Stimulated activated CD8-positive, alpha-beta memory T cell treated with anti-CD3 and anti-CD28 coated beads, Interleukin-4, amount 100 ng/mL, for 48 hours (primary cell): ENCODE measurements at regions not wholly inside any gene's neighbourhood (a gene's known extent, or its start where the extent isn't known, plus 50 kb on each side); places are given as distances from the start of the nearest gene placed in this dataset.

ENCODE experiments used
- DNase-seq: peaks from one replicate; pipeline ENCODE4 v3.0.0-alpha.2; 2020

- no peak for DNase-seq
These were observed 1262.9 kb downstream of the FSCB start for GRCh38 chr14:43244142-43244625.

DNA sequence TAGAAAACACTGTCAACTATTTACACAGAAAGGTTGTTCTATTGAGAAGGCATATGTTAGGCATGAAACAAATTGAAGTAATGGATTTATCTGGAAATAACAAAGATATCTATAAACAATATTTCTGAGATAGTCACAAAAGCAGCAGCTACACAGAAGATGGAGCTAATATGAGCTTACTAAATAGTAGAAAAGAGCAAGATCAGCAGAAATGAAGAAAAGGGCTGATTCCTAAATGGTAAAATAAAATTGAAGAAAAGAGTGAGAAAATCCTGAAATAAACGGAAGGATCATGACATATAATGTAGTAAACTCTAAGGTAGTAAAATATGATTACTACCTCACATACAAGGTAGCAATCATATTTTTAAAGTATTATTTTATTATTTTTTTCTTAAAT, 1263.9 kb downstream of the FSCB start:
- no peak for DNase-seq

DNA sequence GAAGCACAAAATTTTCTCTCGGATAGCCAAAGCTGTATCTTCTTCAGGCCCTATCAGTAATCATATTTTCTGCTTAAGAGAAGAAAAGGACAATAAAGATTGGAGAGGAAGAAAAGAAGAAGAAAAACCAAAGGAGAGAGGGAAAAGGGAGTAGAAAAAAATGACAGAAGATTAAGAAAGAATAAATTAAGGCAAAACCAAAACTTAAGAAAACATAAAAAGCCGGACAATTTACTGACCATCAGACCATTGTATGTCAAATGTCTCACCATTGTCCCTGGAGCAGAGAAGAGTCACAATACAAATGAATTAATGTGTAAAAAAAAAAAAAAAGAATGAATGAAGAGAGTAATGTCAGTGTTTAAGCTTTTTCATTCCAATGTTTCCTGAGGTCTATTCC, 1274.8 kb downstream of the FSCB start:
- no peak for DNase-seq

DNA sequence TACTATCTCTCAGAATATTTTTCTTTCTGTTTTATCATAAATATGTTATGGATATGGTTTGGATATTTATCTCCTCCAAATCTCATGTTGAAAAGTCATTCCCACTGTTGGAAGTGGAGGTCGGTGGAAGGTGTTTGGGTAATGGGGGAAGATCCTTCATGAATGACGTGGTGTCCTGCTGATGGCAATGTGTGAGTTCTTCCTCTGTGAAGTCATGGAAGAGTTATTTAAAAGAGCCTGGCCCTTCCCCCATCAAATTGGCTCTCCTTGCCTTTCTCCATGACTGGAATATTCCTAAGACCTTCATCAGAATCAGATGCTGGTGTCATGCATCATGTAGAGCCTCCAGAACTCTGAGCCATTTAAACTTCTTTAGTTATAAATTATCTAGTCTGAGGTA, 1291.6 kb downstream of the FSCB start:
- DNase-seq: no peak

DNA sequence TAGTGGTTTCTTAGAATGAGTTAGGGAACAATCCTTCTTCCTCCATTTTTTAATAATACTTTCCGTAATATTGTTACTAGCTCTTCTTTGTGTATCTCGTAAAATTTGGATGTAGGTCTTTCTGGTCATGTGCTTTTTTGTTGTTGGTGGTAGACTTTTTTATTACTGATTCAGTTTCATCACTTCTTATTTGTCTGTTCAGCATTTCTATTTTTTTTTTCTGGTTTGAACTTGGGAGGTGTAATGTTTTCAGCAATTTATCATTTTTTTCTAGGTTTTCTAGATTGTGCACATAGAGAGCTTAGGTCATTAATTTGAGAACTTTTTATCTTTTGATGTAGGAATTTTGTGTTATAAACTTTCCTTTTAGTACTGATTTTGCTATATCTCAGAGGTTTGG, 1299.9 kb downstream of the FSCB start:
- no peak for DNase-seq

GRCh38 chr14:43204816-43205215, 1302.3 kb downstream of the FSCB start:
- DNase-seq: no peak

DNA sequence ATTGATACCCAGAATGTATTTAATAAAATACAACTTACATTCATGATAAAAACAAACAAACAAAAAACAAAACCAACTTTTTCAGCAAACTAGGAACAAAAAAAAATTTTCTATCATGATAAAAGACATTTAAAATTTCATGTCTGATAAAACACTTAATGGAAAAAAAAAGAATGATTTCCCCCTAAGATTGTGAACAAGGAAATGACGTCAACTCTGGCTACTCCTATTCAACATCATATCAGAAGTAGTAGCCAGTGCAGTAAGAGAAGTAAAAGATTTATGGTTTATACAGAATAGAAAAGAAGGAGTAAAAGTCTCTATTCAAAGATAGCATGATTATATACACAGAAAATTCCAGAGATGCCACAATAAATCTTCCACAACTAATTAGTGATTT, 1306.6 kb downstream of the FSCB start:
- no peak for DNase-seq

DNA sequence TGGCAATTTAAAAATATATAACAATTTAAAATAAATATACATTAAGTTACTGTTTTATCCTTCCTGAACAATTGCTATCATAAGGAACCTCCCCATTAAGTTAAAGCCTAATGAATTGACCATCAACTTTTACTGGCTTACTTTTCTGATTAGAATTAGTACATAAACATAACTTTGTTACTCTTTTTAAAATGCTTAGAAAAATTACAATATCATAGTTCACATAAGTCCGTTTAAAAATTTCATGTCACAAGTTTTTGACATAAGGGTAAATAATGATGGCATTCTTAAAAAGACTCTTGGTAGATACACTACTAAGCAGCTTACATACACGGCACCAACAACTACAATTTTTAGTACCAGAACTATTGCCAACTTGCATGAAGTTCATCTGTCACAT, 1308.6 kb downstream of the FSCB start:
- no peak for DNase-seq

- DNase-seq: no peak
These were observed 1322.5 kb downstream of the FSCB start for GRCh38 chr14:43184540-43184939.

DNA sequence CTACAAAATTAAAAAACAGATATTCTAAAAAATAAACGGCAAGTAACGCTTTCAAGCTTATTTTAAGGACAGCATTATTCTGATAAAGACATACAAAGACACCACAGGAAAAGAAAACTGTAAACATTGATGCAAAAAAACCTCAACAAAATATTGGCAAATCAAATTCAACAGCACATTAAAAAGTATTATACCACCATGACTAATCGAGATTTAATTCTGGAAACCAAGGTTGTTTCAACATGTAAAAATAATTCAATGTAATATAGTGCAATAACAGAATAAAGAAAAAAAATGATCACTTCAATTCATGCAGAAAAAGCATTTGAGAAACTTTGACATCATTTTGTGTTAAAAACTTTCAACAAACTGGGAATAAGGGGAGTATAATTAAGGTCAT, 1323.2 kb downstream of the FSCB start:
- no peak for DNase-seq

GRCh38 chr14:43175896-43176295, 1331.2 kb downstream of the FSCB start:
- DNase-seq: no peak

DNA sequence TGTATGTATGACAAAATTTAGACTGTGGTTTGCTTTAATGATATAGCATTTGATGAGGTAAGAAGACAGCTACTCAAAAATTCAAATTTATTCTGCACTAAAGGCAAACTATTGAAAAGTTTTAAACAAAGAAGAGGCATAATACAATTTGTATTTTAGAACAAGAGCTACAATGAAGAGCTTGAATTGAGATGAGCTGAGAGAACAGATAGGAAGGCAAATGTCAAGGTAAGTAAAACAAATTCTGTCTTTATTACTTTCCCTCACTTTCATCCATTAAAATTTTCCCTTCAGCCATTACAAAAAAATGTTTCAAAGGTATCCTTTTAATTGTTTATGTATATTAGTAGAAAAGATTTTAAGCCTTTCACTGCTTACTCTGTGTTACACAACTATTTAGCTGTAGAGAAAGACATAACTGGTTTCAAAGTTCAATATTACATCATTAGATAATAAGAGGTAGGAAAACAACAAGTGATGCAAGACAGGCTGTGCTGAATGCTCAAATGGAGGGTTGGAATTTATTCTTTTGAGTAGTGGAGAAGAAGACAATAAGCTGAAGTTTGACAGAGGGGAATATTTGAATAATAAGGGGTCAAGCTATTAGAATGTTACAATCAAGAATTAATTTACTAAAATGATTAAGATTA, 1334.1 kb downstream of the FSCB start:
- DNase-seq: no peak

GRCh38 chr14:43169722-43170121, 1337.4 kb downstream of the FSCB start:
- DNase-seq: no peak

GRCh38 chr14:43168371-43168925, 1338.6 kb downstream of the FSCB start:
- no peak for DNase-seq

- DNase-seq: no peak
These were observed 1340.9 kb downstream of the FSCB start for GRCh38 chr14:43166163-43166562.

DNA sequence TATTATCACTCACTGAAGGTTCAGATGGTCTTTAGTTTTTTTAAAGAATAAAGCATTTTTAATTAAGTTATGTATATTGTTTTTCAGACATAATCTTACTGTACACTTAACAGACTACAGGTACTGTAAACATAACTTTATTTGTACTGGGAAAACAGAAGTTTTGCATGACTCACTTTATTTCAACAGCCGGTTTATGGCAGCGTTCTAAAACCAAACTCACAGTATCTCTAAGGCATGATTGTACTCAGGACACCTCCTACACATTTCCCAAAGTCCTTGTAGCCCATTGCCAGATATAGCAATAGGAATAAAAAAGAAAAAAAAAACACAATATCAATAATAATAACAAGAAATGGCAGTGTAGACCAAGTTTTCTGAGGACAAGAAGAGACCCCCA, 1341.4 kb downstream of the FSCB start:
- DNase-seq: no peak

GRCh38 chr14:43161477-43161876, 1345.6 kb downstream of the FSCB start:
- DNase-seq: no peak

DNA sequence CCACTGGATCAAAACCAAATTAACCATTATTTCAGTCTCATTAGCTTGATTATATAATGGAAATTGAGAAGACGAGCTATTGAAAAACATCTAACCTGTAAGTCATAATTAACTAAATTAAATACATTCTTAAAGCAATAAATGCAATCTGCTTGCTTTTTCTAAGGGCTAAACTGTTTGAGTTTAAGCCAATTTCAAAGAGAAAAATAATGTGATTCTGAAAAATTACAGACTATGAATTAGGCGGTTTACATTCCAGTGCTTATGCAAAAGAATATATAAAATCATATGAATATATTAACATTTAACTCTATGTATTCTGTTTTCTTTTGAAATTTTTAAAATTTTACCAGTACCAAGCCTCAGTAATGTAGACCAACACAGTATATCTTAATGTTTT, 1349.4 kb downstream of the FSCB start:
- DNase-seq: no peak

DNA sequence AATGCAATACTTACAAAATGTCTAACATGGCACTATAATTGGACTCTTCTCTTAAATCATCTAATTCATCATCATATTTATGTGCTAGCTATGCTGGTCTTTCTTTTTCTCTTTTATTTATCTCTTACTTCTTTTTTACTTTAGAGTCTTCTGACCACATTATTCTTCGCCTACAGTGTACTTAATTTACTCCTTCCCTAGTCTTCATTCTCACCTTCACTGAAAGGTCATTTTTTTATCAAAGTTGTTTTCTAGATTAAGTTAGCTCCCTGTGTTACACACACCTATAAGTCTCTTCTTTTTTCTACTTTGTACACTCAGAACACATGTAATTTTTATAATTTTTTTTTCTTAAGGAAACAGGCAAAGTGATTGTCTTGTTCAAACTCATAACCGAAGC, 1351.2 kb downstream of the FSCB start:
- DNase-seq: no peak

DNA sequence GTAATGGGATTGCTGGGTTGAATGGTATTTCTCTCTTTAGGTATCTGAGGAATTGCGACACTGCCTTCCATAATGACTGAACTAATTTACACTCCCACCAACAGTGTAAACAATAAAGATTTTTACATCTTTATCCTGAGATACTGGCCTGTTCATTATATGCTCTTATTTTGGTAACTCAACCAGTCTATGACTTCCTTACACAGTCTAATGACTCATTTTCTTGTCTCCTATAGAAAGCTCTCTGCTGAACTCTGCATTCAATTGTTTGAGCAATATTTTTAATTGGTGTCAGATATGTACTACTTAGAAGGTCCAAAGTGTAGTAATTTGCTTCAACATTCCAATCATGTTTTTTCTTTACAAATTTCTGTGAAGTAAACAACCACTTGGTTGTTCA, 1351.8 kb downstream of the FSCB start:
- DNase-seq: no peak

DNA sequence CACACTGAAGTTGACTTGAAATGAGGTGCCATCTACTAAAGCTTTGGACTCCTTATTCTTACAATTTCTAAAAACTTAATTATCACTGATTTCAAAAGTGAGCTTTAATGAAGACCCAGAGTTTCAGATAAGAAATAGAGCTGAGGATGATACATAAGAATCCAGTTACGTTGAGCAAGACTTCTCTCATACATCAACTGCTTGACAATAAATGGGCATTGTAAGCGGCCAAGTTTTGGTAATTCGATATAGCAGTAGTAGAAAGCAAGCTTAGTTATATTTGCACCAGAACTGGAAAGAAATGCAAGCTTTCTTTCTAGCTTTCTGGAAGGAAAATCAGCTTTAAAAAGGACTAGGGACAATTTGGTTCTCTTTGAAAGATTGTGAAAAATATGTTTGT, 1359.6 kb downstream of the FSCB start:
- DNase-seq: no peak

- DNase-seq: no peak
These were observed 1361.7 kb downstream of the FSCB start for GRCh38 chr14:43145361-43145760.

DNA sequence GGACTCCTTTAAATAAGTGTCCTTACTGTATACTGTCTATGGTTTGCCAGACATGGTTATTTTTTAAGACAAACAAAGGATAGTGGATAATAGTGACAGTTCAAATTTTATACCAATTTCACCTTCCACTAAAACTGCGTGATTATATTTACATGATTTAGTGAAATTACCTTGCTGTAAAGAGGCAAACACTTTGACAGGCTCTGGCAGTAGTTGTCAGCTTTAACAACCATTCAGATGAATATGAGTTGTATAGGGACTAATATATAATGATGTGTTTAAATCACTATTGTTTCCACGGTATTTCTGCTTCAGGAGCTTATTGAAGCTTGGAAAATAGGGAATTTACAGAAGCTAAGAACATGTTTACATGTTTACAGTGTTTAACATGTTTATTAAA, 1364.0 kb downstream of the FSCB start:
- no peak for DNase-seq

DNA sequence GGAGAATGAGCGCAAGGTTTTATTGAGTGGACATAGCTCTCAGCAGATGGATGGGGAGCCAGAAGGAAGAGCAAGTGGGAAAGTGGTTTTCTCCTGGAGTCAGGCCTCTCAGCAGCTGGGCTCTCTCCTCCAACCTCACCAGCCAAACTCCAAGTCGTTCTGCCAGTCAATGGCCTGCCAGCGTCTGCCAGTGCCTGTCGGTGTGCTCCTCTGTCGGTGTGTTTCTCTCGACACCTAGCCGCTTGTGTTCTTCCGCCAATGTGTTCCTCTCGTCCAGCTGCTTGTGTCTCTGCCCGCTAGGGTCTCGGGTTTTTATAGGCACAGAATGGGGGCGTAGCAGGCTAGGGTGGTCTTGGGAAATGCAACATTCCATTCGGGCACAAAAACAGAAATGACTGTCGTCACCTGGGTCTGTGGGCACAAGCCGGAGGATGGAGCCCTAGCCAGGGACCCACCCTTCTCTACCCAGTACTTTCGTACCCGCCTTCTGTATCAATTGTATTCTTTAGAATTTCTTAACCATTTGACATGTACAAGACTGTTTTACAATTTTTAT, 1365.4 kb downstream of the FSCB start:
- no peak for DNase-seq

GRCh38 chr14:43140453-43140852, 1366.6 kb downstream of the FSCB start:
- no peak for DNase-seq
